HG02970 (cell line): ENCODE measurements at regions not wholly inside any gene's neighbourhood (a gene's known extent, or its start where the extent isn't known, plus 50 kb on each side); places are given as distances from the start of the nearest gene placed in this dataset.
"Not testable (repeated sequence)": the region's sequence is repeated elsewhere in the genome, so short reads cannot be mapped to it uniquely, and the experiment has no call there.

Source experiments
- ATAC-seq: cut with Tn5 transposase; IDR thresholded peaks from one replicate; pipeline ENCODE4 v1.9.1; 2021; ENCODE audit warnings: mild to moderate bottlenecking, moderate library complexity, moderate number of reproducible peaks; ENCODE audit not compliant: unreplicated experiment, low FRiP score

DNA sequence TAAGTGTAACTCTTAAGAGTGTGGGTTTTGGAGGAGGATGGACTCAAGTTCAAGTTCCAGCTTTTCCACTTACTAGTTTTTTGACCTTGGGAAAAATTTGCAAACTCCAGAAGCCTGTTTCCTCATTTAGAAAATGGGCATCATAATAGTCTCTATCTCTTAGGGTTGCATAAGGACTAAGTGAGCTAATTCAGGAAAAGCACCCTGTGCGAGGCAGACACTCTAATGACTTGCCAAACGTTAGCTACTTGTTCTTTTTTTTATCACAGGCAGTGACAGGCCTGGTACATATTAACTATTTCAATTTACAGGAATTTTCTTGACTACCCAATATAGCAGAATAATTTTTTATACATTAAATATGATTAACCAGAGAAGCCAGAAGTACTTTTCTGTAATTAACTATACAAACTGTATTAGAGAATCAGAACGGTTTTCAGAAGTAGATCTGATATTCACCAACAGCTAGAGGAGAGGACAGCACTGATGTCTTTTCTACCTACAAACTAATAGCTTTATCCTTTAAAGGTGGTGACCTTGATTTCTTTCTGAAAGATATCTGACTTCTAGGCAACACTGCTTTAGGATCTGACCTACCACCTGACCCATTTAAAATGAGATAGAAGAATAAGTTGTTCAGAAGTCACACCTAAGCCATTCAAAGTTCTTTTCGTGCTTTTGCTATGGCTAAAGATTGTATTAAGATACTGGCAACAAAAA, 139.6 kb upstream of the HAND2 start:
- no peak for ATAC-seq

DNA sequence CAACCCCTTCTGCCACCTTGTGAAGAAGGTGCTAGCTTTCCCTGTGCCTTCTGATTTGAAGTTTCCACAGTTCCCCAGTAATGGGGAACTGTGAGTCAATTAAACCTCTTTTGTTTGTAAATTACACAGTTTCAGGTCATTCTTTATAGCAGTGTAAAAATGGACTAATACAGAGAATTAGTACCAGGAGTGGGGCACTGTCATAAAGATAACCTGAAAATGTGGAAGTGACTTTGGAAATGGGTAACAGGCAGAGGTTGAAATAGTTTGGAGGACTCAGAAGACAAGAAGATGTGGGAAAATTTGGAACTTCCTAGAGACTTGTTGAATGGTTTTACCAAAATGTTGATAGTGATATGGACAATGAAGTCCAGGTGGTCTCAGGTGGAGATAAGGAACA, 131.0 kb upstream of the HAND2 start:
- no peak for ATAC-seq

- ATAC-seq = no peak
These were observed 126.9 kb upstream of the HAND2 start for GRCh38 chr4:173656898-173657297.

- ATAC-seq = no peak
These were observed 122.4 kb upstream of the HAND2 start for GRCh38 chr4:173652283-173652931.

DNA sequence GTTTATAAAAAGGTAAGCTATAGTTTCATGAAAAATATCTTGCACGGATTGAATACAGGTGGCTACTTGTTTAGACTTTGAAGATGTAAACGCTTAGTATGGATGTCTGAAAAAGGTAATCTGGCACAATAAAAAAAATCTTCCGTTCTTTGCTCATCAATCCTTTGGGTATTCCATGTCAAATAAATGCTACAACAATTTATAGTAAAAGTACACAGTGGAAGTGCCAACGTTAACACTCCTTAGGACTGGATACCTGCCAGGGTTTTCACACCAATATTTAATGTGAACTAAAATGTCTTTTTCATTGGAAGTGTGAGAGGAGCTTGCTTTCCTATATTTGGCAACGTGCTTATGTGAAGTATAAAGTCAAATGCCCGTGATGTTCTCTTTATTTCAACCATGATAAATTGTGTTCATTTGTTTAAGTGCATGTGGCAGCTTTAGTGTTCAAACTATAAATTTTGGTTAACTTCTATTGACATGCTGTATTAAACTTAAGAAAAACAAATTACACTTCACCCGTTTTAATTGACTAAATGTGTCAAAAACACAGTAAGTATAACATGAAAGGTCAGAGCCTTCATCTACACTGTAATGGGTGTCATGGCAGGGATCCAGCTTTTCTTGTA, 121.7 kb upstream of the HAND2 start:
- ATAC-seq = no peak

DNA sequence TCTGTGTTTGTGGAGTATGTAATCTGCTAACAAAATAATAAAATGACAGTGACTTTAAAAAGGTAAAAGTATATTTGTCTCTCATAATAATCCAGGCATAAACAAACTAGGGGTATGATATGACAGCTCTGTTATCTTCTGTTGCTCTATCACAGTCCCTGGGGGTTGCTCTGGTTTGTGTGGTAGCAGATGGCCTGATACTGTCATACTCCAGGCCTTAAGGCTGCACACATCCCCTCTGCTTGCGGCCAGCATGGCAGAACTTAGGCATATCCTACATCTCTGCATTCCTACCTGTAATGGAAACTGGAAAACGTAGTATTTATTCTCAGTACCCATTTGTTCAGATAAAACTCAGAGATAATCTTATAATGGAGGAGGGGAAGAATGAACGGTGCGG, 117.9 kb upstream of the HAND2 start:
- no peak for ATAC-seq

- no peak for ATAC-seq
These were observed 112.5 kb upstream of the HAND2 start for GRCh38 chr4:173642509-173642908.

- ATAC-seq = no peak
These were observed 105.4 kb upstream of the HAND2 start for GRCh38 chr4:173635395-173635794.

- no peak for ATAC-seq
These were observed 96.2 kb upstream of the HAND2 start for GRCh38 chr4:173626277-173626676.

GRCh38 chr4:173618648-173619047, 88.6 kb upstream of the HAND2 start:
- ATAC-seq = not testable (repeated sequence)

GRCh38 chr4:173609158-173609557, 79.1 kb upstream of the HAND2 start:
- no peak for ATAC-seq

- not testable (repeated sequence) for ATAC-seq
These were observed 78.6 kb upstream of the HAND2 start for GRCh38 chr4:173608632-173609031.

DNA sequence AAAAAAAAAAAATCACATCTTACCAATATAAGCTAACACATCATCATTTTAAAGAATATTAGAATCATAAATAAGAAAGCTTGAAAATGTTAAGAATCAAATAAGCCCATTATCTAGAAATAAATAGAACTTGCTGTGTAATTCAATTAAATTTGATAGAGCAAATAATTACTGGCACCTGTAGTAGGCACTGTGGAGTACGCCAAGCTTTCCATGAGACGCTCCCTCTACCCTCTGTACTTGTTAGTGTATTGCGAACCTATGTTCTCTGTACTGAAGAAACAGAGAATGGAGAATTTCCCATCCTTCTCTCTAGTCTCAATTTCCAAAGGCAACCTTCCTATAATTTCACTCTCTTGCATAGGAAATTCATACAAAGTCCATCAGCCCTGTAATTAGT, 61.7 kb upstream of the HAND2 start:
- ATAC-seq = no peak

GRCh38 chr4:173590697-173591096, 60.7 kb upstream of the HAND2 start:
- ATAC-seq = no peak

- ATAC-seq = no peak
These were observed 56.0 kb upstream of the HAND2 start for GRCh38 chr4:173585876-173586572.

- no peak for ATAC-seq
These were observed 54.5 kb upstream of the HAND2 start for GRCh38 chr4:173584506-173584905.
